ENCODE measurements at regions not wholly inside any gene's neighbourhood (a gene's known extent, or its start where the extent isn't known, plus 50 kb on each side); places are given as distances from the start of the nearest gene placed in this dataset.

DNA sequence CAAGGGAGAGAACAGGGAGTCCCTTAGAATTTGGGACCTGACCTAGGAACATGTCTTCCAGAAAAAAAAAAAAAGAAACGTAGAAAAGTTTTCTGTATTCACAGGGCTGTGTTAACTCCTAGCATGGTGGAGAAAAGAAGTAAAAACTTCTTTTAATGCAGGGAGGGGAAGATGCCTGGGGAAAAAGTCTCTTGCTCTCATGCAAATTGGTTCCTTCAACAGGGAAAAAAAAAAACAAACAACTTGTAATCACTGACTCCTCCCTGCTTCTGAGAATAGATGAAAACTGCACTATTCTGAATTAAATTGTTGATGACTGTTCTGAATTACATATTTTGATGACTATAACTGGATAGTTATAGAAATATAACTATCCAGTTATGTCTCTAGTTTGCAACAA is 933.2 kb downstream of the TRIB2 start:
- H3K36me3 ChIP-seq (ENCODE audit: control insufficient read depth, insufficient read depth, low read length), result no peaks in the 10 kb centered on the region
- Mint-ChIP-seq H3K27ac (no peak overlapping the region), H3K4me3 (no peak overlapping the region), H3K4me1 (no peaks in the 10 kb centered on the region), H3K36me3 (no peaks in the 10 kb centered on the region), H3K9me3 (peaks cover 14 to 19% of the 10 kb centered on the region in 2 donors), H3K27me3 (ENCODE audit: low read depth in 2 of 2) (no peaks in the 10 kb centered on the region)
- TF ChIP-seq, protein P1, sequence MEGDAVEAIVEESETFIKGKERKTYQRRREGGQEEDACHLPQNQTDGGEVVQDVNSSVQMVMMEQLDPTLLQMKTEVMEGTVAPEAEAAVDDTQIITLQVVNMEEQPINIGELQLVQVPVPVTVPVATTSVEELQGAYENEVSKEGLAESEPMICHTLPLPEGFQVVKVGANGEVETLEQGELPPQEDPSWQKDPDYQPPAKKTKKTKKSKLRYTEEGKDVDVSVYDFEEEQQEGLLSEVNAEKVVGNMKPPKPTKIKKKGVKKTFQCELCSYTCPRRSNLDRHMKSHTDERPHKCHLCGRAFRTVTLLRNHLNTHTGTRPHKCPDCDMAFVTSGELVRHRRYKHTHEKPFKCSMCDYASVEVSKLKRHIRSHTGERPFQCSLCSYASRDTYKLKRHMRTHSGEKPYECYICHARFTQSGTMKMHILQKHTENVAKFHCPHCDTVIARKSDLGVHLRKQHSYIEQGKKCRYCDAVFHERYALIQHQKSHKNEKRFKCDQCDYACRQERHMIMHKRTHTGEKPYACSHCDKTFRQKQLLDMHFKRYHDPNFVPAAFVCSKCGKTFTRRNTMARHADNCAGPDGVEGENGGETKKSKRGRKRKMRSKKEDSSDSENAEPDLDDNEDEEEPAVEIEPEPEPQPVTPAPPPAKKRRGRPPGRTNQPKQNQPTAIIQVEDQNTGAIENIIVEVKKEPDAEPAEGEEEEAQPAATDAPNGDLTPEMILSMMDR (IDR thresholded peaks at IDR 0.05), result no peak
- intact Hi-C loops (cut with micrococcal nuclease), result no loop called here
- H3K4me3 ChIP-seq (ENCODE audit: low read length), result no peak overlapping the region
- peaks cover 10% of the 10 kb centered on the region for H3K9me3 ChIP-seq (ENCODE audit: control insufficient read depth, insufficient read depth, low read length)
- no peaks in the 10 kb centered on the region for H3K4me1 ChIP-seq (ENCODE audit: control insufficient read depth, insufficient read depth, low read length)
- no peak overlapping the region for H3K27ac ChIP-seq (ENCODE audit: low read length)
- 100% methylated on average over 1 of the region's 1 CpG for WGBS (ENCODE audit: insufficient coverage)
- ATAC-seq (no peak), DNase-seq (no peak)
- H3K27me3 ChIP-seq (ENCODE audit: control insufficient read depth, insufficient read depth, low read length), result no peaks in the 10 kb centered on the region

DNA sequence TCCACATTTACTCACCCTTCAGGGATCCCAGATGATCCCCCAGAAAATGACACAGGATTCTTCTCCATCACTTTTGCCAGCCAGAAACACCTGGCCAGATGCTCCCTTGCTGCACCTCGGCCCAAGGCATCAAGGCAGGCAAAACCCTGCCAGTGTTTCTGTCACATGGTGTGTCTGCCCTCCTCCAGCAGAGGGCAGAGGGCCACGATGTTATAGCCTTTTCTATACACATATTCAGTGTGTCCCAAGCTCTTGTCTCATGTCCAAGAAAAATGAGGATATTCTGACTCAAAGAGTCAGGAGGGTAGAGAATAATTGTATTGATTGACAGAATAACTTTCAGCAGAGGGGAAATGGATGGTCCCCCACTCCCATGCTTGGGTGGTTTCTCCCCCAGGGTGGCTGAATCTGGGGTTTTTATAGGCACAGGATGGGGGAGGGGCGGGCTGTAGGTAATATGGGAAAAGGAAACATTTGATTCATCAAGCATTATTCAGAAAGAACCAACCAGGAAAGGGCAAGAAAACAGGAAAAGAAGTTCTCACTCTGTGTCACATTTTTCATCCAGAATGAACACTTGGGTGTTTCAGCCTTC is 933.9 kb downstream of the TRIB2 start:
- peaks cover 14 to 19% of the 10 kb centered on the region in 2 donors for H3K9me3 Mint-ChIP-seq
- Histone ChIP-seq H3K4me3 (ENCODE audit: low read length) (no peak overlapping the region), H3K4me1 (ENCODE audit: control insufficient read depth, insufficient read depth, low read length) (no peaks in the 10 kb centered on the region), H3K36me3 (ENCODE audit: control insufficient read depth, insufficient read depth, low read length) (no peaks in the 10 kb centered on the region), H3K9me3 (ENCODE audit: control insufficient read depth, insufficient read depth, low read length) (peaks cover 10% of the 10 kb centered on the region), H3K27ac (ENCODE audit: low read length) (no peak overlapping the region), H3K27me3 (ENCODE audit: control insufficient read depth, insufficient read depth, low read length) (no peaks in the 10 kb centered on the region)
- no peak for ATAC-seq
- no peaks in the 10 kb centered on the region for H3K4me1 Mint-ChIP-seq
- H3K36me3 Mint-ChIP-seq, result no peaks in the 10 kb centered on the region
- TF ChIP-seq, protein P1 (IDR thresholded peaks at IDR 0.05), result no peak
- 51% methylated on average over 2 of the region's 3 CpGs for WGBS (ENCODE audit: insufficient coverage)
- intact Hi-C loops (cut with micrococcal nuclease), result no loop called here
- no peak for DNase-seq
- no peak overlapping the region for H3K27ac Mint-ChIP-seq
- H3K27me3 Mint-ChIP-seq (ENCODE audit: low read depth in 2 of 2), result no peaks in the 10 kb centered on the region
- H3K4me3 Mint-ChIP-seq, result no peak overlapping the region

DNA sequence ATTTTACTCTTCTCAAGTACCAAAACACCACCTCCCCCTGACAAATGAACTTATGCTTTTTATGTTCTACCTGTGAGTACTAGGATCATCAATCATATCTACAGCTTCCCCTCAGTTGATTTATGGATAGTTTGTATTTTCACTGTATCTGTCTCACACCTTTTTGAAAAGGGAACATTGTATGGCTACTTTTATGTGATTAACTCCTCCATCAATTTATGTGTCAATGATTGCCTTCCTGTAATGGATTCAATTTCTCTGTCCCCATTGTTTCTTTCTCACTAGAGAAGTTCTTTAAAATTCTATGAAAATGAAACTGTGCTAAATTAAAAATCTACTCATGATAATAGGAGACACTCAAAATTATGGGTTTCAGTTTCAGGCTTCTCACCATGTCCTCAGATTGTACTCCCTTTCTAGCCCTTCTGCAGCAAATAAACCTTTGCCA is 935.0 kb downstream of the TRIB2 start:
- Histone ChIP-seq H3K27me3 (ENCODE audit: control insufficient read depth, insufficient read depth, low read length) (no peaks in the 10 kb centered on the region), H3K27ac (ENCODE audit: low read length) (no peak overlapping the region), H3K36me3 (ENCODE audit: control insufficient read depth, insufficient read depth, low read length) (no peaks in the 10 kb centered on the region), H3K9me3 (ENCODE audit: control insufficient read depth, insufficient read depth, low read length) (peaks cover 10% of the 10 kb centered on the region), H3K4me1 (ENCODE audit: control insufficient read depth, insufficient read depth, low read length) (no peaks in the 10 kb centered on the region), H3K4me3 (ENCODE audit: low read length) (no peak overlapping the region)
- intact Hi-C loops (cut with micrococcal nuclease), result no loop called here
- Mint-ChIP-seq H3K36me3 (no peaks in the 10 kb centered on the region), H3K9me3 (peaks cover 14 to 19% of the 10 kb centered on the region in 2 donors), H3K27me3 (ENCODE audit: low read depth in 2 of 2) (no peaks in the 10 kb centered on the region), H3K27ac (no peak overlapping the region), H3K4me3 (no peak overlapping the region), H3K4me1 (no peaks in the 10 kb centered on the region)
- DNase-seq (no peak), ATAC-seq (no peak)
- TF ChIP-seq, protein P1 (IDR thresholded peaks at IDR 0.05), result no peak

Measured in natural killer cell (primary cell).